IPS-NIHi11 (cell line): ENCODE measurements at regions not wholly inside any gene's neighbourhood (a gene's known extent, or its start where the extent isn't known, plus 50 kb on each side); places are given as distances from the start of the nearest gene placed in this dataset.

ENCODE experiments used
- DNase-seq: peaks from one replicate; pipeline ENCODE4 v3.0.0; 2012; ENCODE audit warnings: mixed read lengths, low spot score

DNA sequence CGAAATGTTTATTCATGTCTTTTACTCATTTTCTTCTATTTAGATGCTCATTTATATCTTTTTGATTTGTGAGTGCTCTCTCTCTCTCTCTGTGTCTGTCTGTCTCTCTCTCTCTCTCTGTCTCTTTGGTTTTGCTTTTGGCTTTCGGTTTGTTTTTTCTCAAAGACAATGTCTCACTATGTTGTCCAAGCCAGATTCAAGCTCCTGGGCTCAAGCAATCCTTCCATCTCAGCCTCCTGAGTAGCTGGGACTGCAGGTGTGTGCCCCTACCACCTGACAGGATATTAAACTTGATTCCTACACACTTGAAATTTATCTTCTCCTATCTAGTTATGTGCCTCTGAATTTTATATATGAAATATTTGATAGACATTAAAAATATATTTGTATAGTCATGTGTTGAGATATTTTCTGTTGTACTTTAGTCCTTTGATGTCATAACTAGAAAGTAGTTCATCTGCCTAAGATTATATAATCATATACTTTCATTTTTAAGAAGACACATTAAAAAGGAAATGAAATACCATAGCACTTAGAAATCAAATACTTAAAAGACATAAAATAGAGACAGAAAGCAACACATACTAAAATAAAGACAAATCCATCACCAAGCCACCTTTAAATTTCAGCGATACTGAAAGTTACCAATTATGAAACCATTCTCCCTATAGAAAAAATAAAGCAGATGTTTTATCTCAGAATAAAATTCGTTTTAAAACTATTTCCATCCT lies 68.1 kb upstream of the SFMBT2 start:
- DNase-seq: no peak

DNA sequence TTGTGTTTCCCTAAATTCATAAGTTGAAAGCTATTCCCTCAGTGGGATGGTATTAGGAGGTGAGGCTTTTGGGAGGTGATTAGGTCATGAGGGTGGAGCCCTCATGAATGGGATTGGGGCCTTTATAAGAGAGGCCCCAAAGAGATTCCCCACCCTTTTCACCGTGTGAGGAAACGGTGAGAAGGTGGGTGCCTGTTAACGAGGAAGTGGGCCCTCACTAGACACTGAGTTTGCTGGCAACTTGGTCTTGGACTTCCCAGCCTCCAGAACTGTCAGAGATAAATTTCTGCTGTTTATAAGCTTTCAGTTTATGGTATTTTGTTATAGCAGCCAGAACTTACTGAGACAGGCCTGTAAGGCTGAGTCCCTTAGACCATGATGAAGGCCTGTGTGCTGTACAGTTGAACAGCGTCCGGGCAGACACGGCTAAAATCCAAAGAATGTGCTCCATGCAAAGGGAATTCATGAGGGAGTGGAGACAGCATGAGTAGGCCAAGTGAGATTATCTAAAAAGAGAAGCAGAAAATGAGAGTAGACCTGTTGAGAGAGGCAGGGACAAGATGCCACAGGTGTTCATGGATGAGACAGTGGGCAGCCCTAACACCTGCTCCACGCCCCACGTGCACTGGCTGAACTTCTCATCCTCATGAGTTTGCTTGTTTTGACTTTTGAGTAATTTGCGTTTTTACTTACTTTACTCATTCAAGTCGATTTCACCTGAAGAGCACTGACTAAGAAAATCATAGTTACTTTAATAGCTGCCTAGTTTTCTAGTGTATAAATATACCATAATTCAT lies 66.9 kb upstream of the SFMBT2 start:
- no peak for DNase-seq

GRCh38 chr10:7475939-7476338 lies 65.1 kb upstream of the SFMBT2 start:
- no peak for DNase-seq

- DNase-seq: peak; percentile 57
These were observed 64.4 kb upstream of the SFMBT2 start for GRCh38 chr10:7475046-7475911.

DNA sequence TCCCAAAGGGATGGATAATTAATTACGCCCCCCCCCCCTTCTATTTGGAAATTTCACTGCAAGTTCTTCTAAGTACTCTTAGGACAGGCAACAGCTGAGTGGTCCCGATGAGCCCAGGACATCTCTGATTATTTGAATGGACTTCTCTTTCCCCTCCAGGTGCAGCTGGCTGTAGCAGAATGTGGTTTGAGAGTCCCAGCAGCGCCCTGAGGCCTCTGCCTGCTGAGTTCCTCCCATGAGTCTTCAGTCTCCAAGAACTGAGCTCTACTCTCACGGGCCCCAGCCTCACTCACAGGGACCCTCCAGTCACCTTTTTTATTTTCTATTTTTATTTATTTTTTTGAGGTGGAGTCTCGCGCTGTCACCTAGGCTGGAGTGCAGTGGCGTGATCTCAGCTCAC lies 63.6 kb upstream of the SFMBT2 start:
- DNase-seq: no peak

- DNase-seq: no peak
These were observed 62.6 kb upstream of the SFMBT2 start for GRCh38 chr10:7473474-7473873.

GRCh38 chr10:7471720-7472367 lies 61.0 kb upstream of the SFMBT2 start:
- no peak for DNase-seq

- DNase-seq: no peak
These were observed 59.5 kb upstream of the SFMBT2 start for GRCh38 chr10:7470371-7470770.

- DNase-seq: no peak
These were observed 56.3 kb upstream of the SFMBT2 start for GRCh38 chr10:7467031-7467667.

DNA sequence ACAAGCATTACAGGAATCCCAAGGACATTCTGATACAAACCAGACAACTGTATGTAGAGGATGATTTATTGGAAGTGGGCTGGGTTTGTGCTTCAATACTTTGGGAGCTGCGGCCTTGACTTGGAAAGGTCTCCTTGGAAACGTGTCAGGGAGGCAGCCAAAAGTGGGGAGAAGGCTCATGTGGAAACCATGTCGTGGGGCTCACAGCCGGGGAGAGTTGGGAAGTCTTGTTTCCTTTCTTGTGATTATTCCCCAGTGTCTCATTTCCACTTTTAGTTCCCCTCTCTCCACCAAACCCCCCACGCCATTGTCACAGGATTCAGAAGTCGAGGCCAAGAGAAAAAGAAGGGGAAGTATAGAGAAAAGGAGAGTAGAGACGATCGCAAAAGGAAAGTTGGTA lies 53.9 kb upstream of the SFMBT2 start:
- DNase-seq: no peak
